SJCRH30 (cell line): ENCODE measurements at regions not wholly inside any gene's neighbourhood (a gene's known extent, or its start where the extent isn't known, plus 50 kb on each side); places are given as distances from the start of the nearest gene placed in this dataset.

ENCODE experiments used
- DNase-seq, 2 experiments: peaks; one replicate each; pipeline ENCODE4 v3.0.0-alpha.2; 2015 to 2020
- H3K27ac ChIP-seq: fragments of 250-450 bp; sonication (Bioruptor Pico); 2 replicates; pipeline ENCODE4 v1.5.1; 2020; ENCODE audit warnings: mild to moderate bottlenecking, moderate library complexity
- H3K27me3 ChIP-seq: fragments of 250-450 bp; sonication (Bioruptor Pico); 2 replicates; pipeline ENCODE4 v1.5.1; 2020; ENCODE audit warnings: mild to moderate bottlenecking, moderate library complexity
- H3K36me3 ChIP-seq: fragments of 250-450 bp; sonication (Bioruptor Pico); 2 replicates; pipeline ENCODE4 v1.5.1; 2020; ENCODE audit warnings: mild to moderate bottlenecking, moderate library complexity
- H3K4me1 ChIP-seq: fragments of 250-450 bp; sonication (Bioruptor Pico); 2 replicates; pipeline ENCODE4 v1.5.1; 2020; ENCODE audit warnings: mild to moderate bottlenecking, moderate library complexity
- H3K4me3 ChIP-seq: fragments of 250-450 bp; sonication (Bioruptor Pico); 2 replicates; pipeline ENCODE4 v1.5.1; 2020; ENCODE audit warnings: mild to moderate bottlenecking, moderate library complexity
- H3K9me3 ChIP-seq: fragments of 250-450 bp; sonication (Bioruptor Pico); replicated peaks from 2 replicates; pipeline ENCODE4 v1.5.1; 2020; ENCODE audit warnings: mild to moderate bottlenecking, moderate library complexity

- no peak overlapping the region for H3K27ac ChIP-seq
- H3K4me3 ChIP-seq: no peak overlapping the region
- no peaks in the 10 kb centered on the region for H3K9me3 ChIP-seq
- H3K4me1 ChIP-seq: no peaks in the 10 kb centered on the region
- DNase-seq: no peak
- H3K27me3 ChIP-seq: no peaks in the 10 kb centered on the region
- no peaks in the 10 kb centered on the region for H3K36me3 ChIP-seq
Observed at GRCh38 chr10:93160829-93161228, 87.1 kb downstream of the CYP26A1 start.

- Histone ChIP-seq H3K27me3 (no peaks in the 10 kb centered on the region), H3K9me3 (no peaks in the 10 kb centered on the region), H3K27ac (no peak overlapping the region), H3K4me1 (no peaks in the 10 kb centered on the region), H3K36me3 (no peaks in the 10 kb centered on the region), H3K4me3 (no peak overlapping the region)
- no peak for DNase-seq
Observed at GRCh38 chr10:93165367-93165766, 91.7 kb downstream of the CYP26A1 start.

- Histone ChIP-seq H3K27ac (no peak overlapping the region), H3K4me1 (no peaks in the 10 kb centered on the region), H3K27me3 (no peaks in the 10 kb centered on the region), H3K9me3 (no peaks in the 10 kb centered on the region), H3K36me3 (no peaks in the 10 kb centered on the region), H3K4me3 (no peak overlapping the region)
- no peak for DNase-seq
Observed at GRCh38 chr10:93166134-93166533, 92.4 kb downstream of the CYP26A1 start.

- no peak overlapping the region for H3K4me3 ChIP-seq
- no peak overlapping the region for H3K27ac ChIP-seq
- H3K27me3 ChIP-seq: no peaks in the 10 kb centered on the region
- no peaks in the 10 kb centered on the region for H3K4me1 ChIP-seq
- no peaks in the 10 kb centered on the region for H3K9me3 ChIP-seq
- no peak for DNase-seq
- no peaks in the 10 kb centered on the region for H3K36me3 ChIP-seq
Observed at GRCh38 chr10:93171837-93172236, 98.1 kb downstream of the CYP26A1 start.

GRCh38 chr10:93173967-93174845, 100.5 kb downstream of the CYP26A1 start:
- H3K4me3 ChIP-seq: no peak overlapping the region
- no peaks in the 10 kb centered on the region for H3K4me1 ChIP-seq
- H3K27me3 ChIP-seq: no peaks in the 10 kb centered on the region
- no peaks in the 10 kb centered on the region for H3K36me3 ChIP-seq
- H3K27ac ChIP-seq: no peak overlapping the region
- no peaks in the 10 kb centered on the region for H3K9me3 ChIP-seq
- peak in 1 of 2 experiments; percentile 5 for DNase-seq

GRCh38 chr10:93175490-93175889, 101.8 kb downstream of the CYP26A1 start:
- Histone ChIP-seq H3K27me3 (no peaks in the 10 kb centered on the region), H3K36me3 (no peaks in the 10 kb centered on the region), H3K4me3 (no peak overlapping the region), H3K27ac (no peak overlapping the region), H3K9me3 (no peaks in the 10 kb centered on the region), H3K4me1 (no peaks in the 10 kb centered on the region)
- no peak for DNase-seq

GRCh38 chr10:93177511-93177910, 103.8 kb downstream of the CYP26A1 start:
- no peak for DNase-seq
- H3K9me3 ChIP-seq: no peaks in the 10 kb centered on the region
- no peak overlapping the region for H3K4me3 ChIP-seq
- no peaks in the 10 kb centered on the region for H3K4me1 ChIP-seq
- no peaks in the 10 kb centered on the region for H3K36me3 ChIP-seq
- H3K27ac ChIP-seq: no peak overlapping the region
- H3K27me3 ChIP-seq: no peaks in the 10 kb centered on the region

- Histone ChIP-seq H3K4me3 (no peak overlapping the region), H3K36me3 (no peaks in the 10 kb centered on the region), H3K27ac (no peak overlapping the region), H3K4me1 (no peaks in the 10 kb centered on the region), H3K9me3 (no peaks in the 10 kb centered on the region), H3K27me3 (no peaks in the 10 kb centered on the region)
- no peak for DNase-seq
Observed at GRCh38 chr10:93178226-93178625, 104.5 kb downstream of the CYP26A1 start.

- no peak overlapping the region for H3K4me3 ChIP-seq
- H3K9me3 ChIP-seq: no peaks in the 10 kb centered on the region
- DNase-seq: no peak
- H3K27me3 ChIP-seq: no peaks in the 10 kb centered on the region
- H3K4me1 ChIP-seq: no peaks in the 10 kb centered on the region
- H3K36me3 ChIP-seq: no peaks in the 10 kb centered on the region
- H3K27ac ChIP-seq: no peak overlapping the region
Observed at GRCh38 chr10:93180482-93180931, 106.8 kb downstream of the CYP26A1 start.

GRCh38 chr10:93181271-93182048, 107.8 kb downstream of the CYP26A1 start:
- no peak for DNase-seq
- Histone ChIP-seq H3K27me3 (no peaks in the 10 kb centered on the region), H3K36me3 (no peaks in the 10 kb centered on the region), H3K27ac (no peak overlapping the region), H3K4me3 (no peak overlapping the region), H3K4me1 (no peaks in the 10 kb centered on the region), H3K9me3 (no peaks in the 10 kb centered on the region)

GRCh38 chr10:93182049-93182327, 108.3 kb downstream of the CYP26A1 start:
- no peak overlapping the region for H3K27ac ChIP-seq
- no peaks in the 10 kb centered on the region for H3K27me3 ChIP-seq
- no peaks in the 10 kb centered on the region for H3K36me3 ChIP-seq
- no peak overlapping the region for H3K4me3 ChIP-seq
- H3K9me3 ChIP-seq: no peaks in the 10 kb centered on the region
- no peaks in the 10 kb centered on the region for H3K4me1 ChIP-seq
- no peak for DNase-seq

GRCh38 chr10:93182790-93183189, 109.1 kb downstream of the CYP26A1 start:
- DNase-seq: no peak
- Histone ChIP-seq H3K36me3 (no peaks in the 10 kb centered on the region), H3K9me3 (no peaks in the 10 kb centered on the region), H3K27ac (no peak overlapping the region), H3K4me1 (no peaks in the 10 kb centered on the region), H3K4me3 (no peak overlapping the region), H3K27me3 (no peaks in the 10 kb centered on the region)

GRCh38 chr10:93186653-93187052, 113.0 kb downstream of the CYP26A1 start:
- Histone ChIP-seq H3K27me3 (no peaks in the 10 kb centered on the region), H3K4me3 (no peak overlapping the region), H3K27ac (no peak overlapping the region), H3K9me3 (no peaks in the 10 kb centered on the region), H3K4me1 (no peaks in the 10 kb centered on the region), H3K36me3 (no peaks in the 10 kb centered on the region)
- no peak for DNase-seq

GRCh38 chr10:93189944-93190343, 116.3 kb downstream of the CYP26A1 start:
- no peaks in the 10 kb centered on the region for H3K36me3 ChIP-seq
- H3K9me3 ChIP-seq: no peaks in the 10 kb centered on the region
- H3K27ac ChIP-seq: no peak overlapping the region
- H3K4me3 ChIP-seq: no peak overlapping the region
- no peaks in the 10 kb centered on the region for H3K4me1 ChIP-seq
- H3K27me3 ChIP-seq: no peaks in the 10 kb centered on the region
- DNase-seq: no peak

- H3K9me3 ChIP-seq: no peaks in the 10 kb centered on the region
- H3K27ac ChIP-seq: no peak overlapping the region
- no peak for DNase-seq
- no peaks in the 10 kb centered on the region for H3K36me3 ChIP-seq
- H3K27me3 ChIP-seq: no peaks in the 10 kb centered on the region
- H3K4me1 ChIP-seq: no peaks in the 10 kb centered on the region
- no peak overlapping the region for H3K4me3 ChIP-seq
Observed at GRCh38 chr10:93190372-93190771, 116.7 kb downstream of the CYP26A1 start.
